PC-9 (cell line): ENCODE measurements at regions not wholly inside any gene's neighbourhood (a gene's known extent, or its start where the extent isn't known, plus 50 kb on each side); places are given as distances from the start of the nearest gene placed in this dataset.

Experiments used
- BruUV-seq: library from RNA; stranded (reverse); fragments of 400-500 nt; replicated peaks from 2 replicates; lab custom pipeline; 2021; lab: Mats Ljungman, UMichigan
- CTCF ChIA-PET: fragments of 300-600 bp; sonication (Branson Sonifier 250); formaldehyde crosslinking; loops from one replicate; lab custom pipeline; 2022; ENCODE audit warnings: antibody characterized with exemption; lab: Charles Lee
- POLR2A ChIA-PET: fragments of 300-600 bp; sonication (Branson Sonifier 250); formaldehyde crosslinking; loops from one replicate; lab custom pipeline; 2022; ENCODE audit warnings: antibody characterized with exemption; ENCODE audit not compliant: unreplicated experiment; lab: Charles Lee
- DNase-seq, 2 experiments: peaks; one replicate each; pipeline versions ENCODE4 v3.0.0 to v3.0.0-alpha.2; 2015 to 2022; ENCODE audit warnings: mixed read lengths in 1 of 2
- H2AFZ ChIP-seq: fragments of 200-600 bp; sonication (generic); 2 replicates; pipeline ENCODE4 v1.8.1; 2017; ENCODE audit warnings: antibody characterized with exemption
- H3F3A ChIP-seq: fragments of 200-600 bp; sonication (generic); 2 replicates; pipeline ENCODE4 v1.8.1; 2017; ENCODE audit warnings: antibody characterized with exemption, mild to moderate bottlenecking, low read depth; ENCODE audit not compliant: insufficient read depth
- H3K27ac ChIP-seq: fragments of 200-600 bp; sonication (generic); 2 replicates; pipeline ENCODE4 v1.6.1; 2016; ENCODE audit warnings: mixed run types
- H3K27me3 ChIP-seq: fragments of 200-600 bp; sonication (generic); 2 replicates; pipeline ENCODE4 v1.6.1; 2016; ENCODE audit warnings: low read depth, mixed run types; ENCODE audit not compliant: insufficient read depth
- H3K36me3 ChIP-seq: fragments of 200-600 bp; sonication (generic); 2 replicates; pipeline ENCODE4 v1.6.1; 2016; ENCODE audit warnings: low read depth, mixed run types
- H3K4me1 ChIP-seq: fragments of 200-600 bp; sonication (generic); replicated peaks from 2 replicates; pipeline ENCODE4 v1.6.1; 2016; ENCODE audit warnings: mixed run types; ENCODE audit not compliant: insufficient read depth
- H3K4me2 ChIP-seq: fragments of 200-600 bp; sonication (generic); 2 replicates; pipeline ENCODE4 v1.6.1; 2017; ENCODE audit warnings: mixed run types
- H3K4me3 ChIP-seq: fragments of 200-600 bp; sonication (generic); 2 replicates; pipeline ENCODE4 v1.6.1; 2016; ENCODE audit warnings: mixed run types
- H3K79me2 ChIP-seq: fragments of 200-600 bp; sonication (generic); 2 replicates; pipeline ENCODE4 v1.6.1; 2017; ENCODE audit warnings: low read depth, mixed run types
- H3K9me2 ChIP-seq: fragments of 200-600 bp; sonication (generic); 2 replicates; pipeline ENCODE4 v1.8.1; 2017; ENCODE audit warnings: mild to moderate bottlenecking; ENCODE audit not compliant: insufficient read depth
- H3K9me3 ChIP-seq: fragments of 200-600 bp; sonication (generic); 2 replicates; pipeline ENCODE4 v1.8.1; 2016; ENCODE audit warnings: low read depth; ENCODE audit not compliant: insufficient read depth
- H4K20me1 ChIP-seq: fragments of 200-600 bp; sonication (generic); 2 replicates; pipeline ENCODE4 v1.8.1; 2017; ENCODE audit not compliant: insufficient read depth
- CTCF ChIP-seq: fragments of 200-600 bp; sonication (generic); conservative IDR thresholded peaks from 2 replicates; pipeline ENCODE4 v1.6.1; 2017; ENCODE audit warnings: mixed run types, antibody characterized with exemption, mild to moderate bottlenecking, moderate library complexity
- EZH2 ChIP-seq: fragments of 200-600 bp; sonication (generic); IDR thresholded peaks from 2 replicates; pipeline ENCODE4 v1.8.0; 2017; ENCODE audit warnings: antibody characterized with exemption, low read depth
- intact Hi-C: fragments of 100-400 bp; cut with micrococcal nuclease; formaldehyde crosslinking; loops from one replicate; pipeline ENCODE4 v1.10.0; 2022; ENCODE audit not compliant: unreplicated experiment

GRCh38 chr2:186977433-186978045, 128.6 kb upstream of the ZSWIM2 start:
- TF ChIP-seq EZH2 (no peak), CTCF (no peak)
- intact Hi-C loops: no loop called here

GRCh38 chr2:186976329-186976728, 127.4 kb upstream of the ZSWIM2 start:
- Histone ChIP-seq H3K4me2 (no peak overlapping the region), H3K9me2 (no peaks in the 10 kb centered on the region), H4K20me1 (no peaks in the 10 kb centered on the region), H3K79me2 (no peaks in the 10 kb centered on the region), H3K36me3 (no peaks in the 10 kb centered on the region), H3K27me3 (no peaks in the 10 kb centered on the region), H2AFZ (no peak overlapping the region), H3K9me3 (no peaks in the 10 kb centered on the region), H3K4me3 (no peak overlapping the region), H3K4me1 (no peaks in the 10 kb centered on the region), H3F3A (no peaks in the 10 kb centered on the region), H3K27ac (no peak overlapping the region)
- no TSS peak for BruUV-seq
- no peak for DNase-seq
- CTCF ChIA-PET: no interaction called here
- POLR2A ChIA-PET: no interaction called here
- TF ChIP-seq EZH2: no peak
- no peak for TF ChIP-seq CTCF
- intact Hi-C loops: no loop called here

More at GRCh38 chr2:186977433-186978045, 128.6 kb upstream of the ZSWIM2 start:
- no TSS peak for BruUV-seq
- DNase-seq: no peak
- no peaks in the 10 kb centered on the region for H3K9me2 ChIP-seq
- POLR2A ChIA-PET: no interaction called here
- H4K20me1 ChIP-seq: no peaks in the 10 kb centered on the region
- H3K36me3 ChIP-seq: no peaks in the 10 kb centered on the region
- H3K4me1 ChIP-seq: no peaks in the 10 kb centered on the region
- no peaks in the 10 kb centered on the region for H3F3A ChIP-seq
- H3K4me2 ChIP-seq: no peak overlapping the region
- no peak overlapping the region for H2AFZ ChIP-seq
- H3K9me3 ChIP-seq: no peaks in the 10 kb centered on the region
- CTCF ChIA-PET: no interaction called here
- H3K27me3 ChIP-seq: no peaks in the 10 kb centered on the region
- no peak overlapping the region for H3K4me3 ChIP-seq
- no peak overlapping the region for H3K27ac ChIP-seq
- no peaks in the 10 kb centered on the region for H3K79me2 ChIP-seq

- POLR2A ChIA-PET: no interaction called here
- no peaks in the 10 kb centered on the region for H3K36me3 ChIP-seq
- H3K9me2 ChIP-seq: no peaks in the 10 kb centered on the region
- no peak overlapping the region for H2AFZ ChIP-seq
- no peaks in the 10 kb centered on the region for H3K4me1 ChIP-seq
- no peak for DNase-seq
- TF ChIP-seq CTCF: no peak
- no peak for TF ChIP-seq EZH2
- CTCF ChIA-PET: no interaction called here
- no peaks in the 10 kb centered on the region for H3K9me3 ChIP-seq
- no peak overlapping the region for H3K4me2 ChIP-seq
- intact Hi-C loops: no loop called here
- H3K79me2 ChIP-seq: no peaks in the 10 kb centered on the region
- H3K27me3 ChIP-seq: no peaks in the 10 kb centered on the region
- no peaks in the 10 kb centered on the region for H3F3A ChIP-seq
- H4K20me1 ChIP-seq: no peaks in the 10 kb centered on the region
- no peak overlapping the region for H3K4me3 ChIP-seq
- no peak overlapping the region for H3K27ac ChIP-seq
- no TSS peak for BruUV-seq
These were observed 123.5 kb upstream of the ZSWIM2 start for GRCh38 chr2:186972281-186972970.
